ENCODE measurements at regions not wholly inside any gene's neighbourhood (a gene's known extent, or its start where the extent isn't known, plus 50 kb on each side); places are given as distances from the start of the nearest gene placed in this dataset.
A peak's percentile ranks its signal among the peaks of the same experiment; 100 is the strongest.
"Not testable (repeated sequence)": the region's sequence is repeated elsewhere in the genome, so short reads cannot be mapped to it uniquely, and the experiment has no call there.

- no peak for DNase-seq
Observed at GRCh38 chr9:71632776-71633175, 135.5 kb downstream of the CEMIP2 start.

GRCh38 chr9:71630377-71630995 lies 137.8 kb downstream of the CEMIP2 start:
- no peak for DNase-seq

GRCh38 chr9:71629578-71630215 lies 138.6 kb downstream of the CEMIP2 start:
- DNase-seq: no peak

GRCh38 chr9:71628247-71628646 lies 140.1 kb downstream of the CEMIP2 start:
- no peak for DNase-seq

GRCh38 chr9:71627537-71627936 lies 140.8 kb downstream of the CEMIP2 start:
- DNase-seq: no peak

GRCh38 chr9:71626395-71626794 lies 141.9 kb downstream of the CEMIP2 start:
- DNase-seq: no peak

- DNase-seq: no peak
Observed at GRCh38 chr9:71624728-71625127, 143.6 kb downstream of the CEMIP2 start.

GRCh38 chr9:71620746-71621145 lies 147.6 kb downstream of the CEMIP2 start:
- no peak for DNase-seq

- no peak for DNase-seq
Observed at GRCh38 chr9:71620331-71620730, 148.0 kb downstream of the CEMIP2 start.

- DNase-seq: no peak
Observed at GRCh38 chr9:71619926-71620325, 148.4 kb downstream of the CEMIP2 start.

GRCh38 chr9:71614409-71615010 lies 153.8 kb downstream of the CEMIP2 start:
- DNase-seq: no peak

- DNase-seq: no peak
Observed at GRCh38 chr9:71612889-71613288, 155.4 kb downstream of the CEMIP2 start.

- no peak for DNase-seq
Observed at GRCh38 chr9:71609448-71609830, 158.9 kb downstream of the CEMIP2 start.

- DNase-seq: no peak
Observed at GRCh38 chr9:71608825-71609447, 159.4 kb downstream of the CEMIP2 start.

- no peak for DNase-seq
Observed at GRCh38 chr9:71608021-71608420, 160.3 kb downstream of the CEMIP2 start.

GRCh38 chr9:71607461-71607881 lies 160.8 kb downstream of the CEMIP2 start:
- no peak for DNase-seq

GRCh38 chr9:71604197-71605063 lies 163.9 kb downstream of the CEMIP2 start:
- peak; percentile 88 for DNase-seq

- DNase-seq: no peak
Observed at GRCh38 chr9:71602652-71603051, 165.7 kb downstream of the CEMIP2 start.

- not testable (repeated sequence) for DNase-seq
Observed at GRCh38 chr9:71595762-71596161, 172.6 kb downstream of the CEMIP2 start.

- no peak for DNase-seq
Observed at GRCh38 chr9:71594541-71594940, 173.8 kb downstream of the CEMIP2 start.

GRCh38 chr9:71592400-71592799 lies 175.9 kb downstream of the CEMIP2 start:
- DNase-seq: no peak

GRCh38 chr9:71590362-71590761 lies 178.0 kb downstream of the CEMIP2 start:
- no peak for DNase-seq

GRCh38 chr9:71589612-71590011 lies 178.7 kb downstream of the CEMIP2 start:
- DNase-seq: no peak
